Body of pancreas (tissue), 4 donors: ENCODE measurements at regions not wholly inside any gene's neighbourhood (a gene's known extent, or its start where the extent isn't known, plus 50 kb on each side); places are given as distances from the start of the nearest gene placed in this dataset.

ENCODE experiments used
- POLR2A ChIP-seq, 3 donors: fragments of 450-650 bp; IDR thresholded peaks; one replicate each; pipeline ENCODE4 v1.6.1; 2016; ENCODE audit warnings: antibody characterized with exemption in 3 of 3, mild to moderate bottlenecking in 2 of 3
- TF ChIP-seq, protein P1 (sequence below), 7 experiments: fragments of 450-650 bp in 4 of 7; fragments of 200-600 bp in 3 of 7; sonication (generic) in 3 of 7; IDR thresholded peaks; one replicate each; pipeline ENCODE4 v1.5.1; 2016 to 2019; ENCODE audit warnings: antibody characterized with exemption in 7 of 7

DNA sequence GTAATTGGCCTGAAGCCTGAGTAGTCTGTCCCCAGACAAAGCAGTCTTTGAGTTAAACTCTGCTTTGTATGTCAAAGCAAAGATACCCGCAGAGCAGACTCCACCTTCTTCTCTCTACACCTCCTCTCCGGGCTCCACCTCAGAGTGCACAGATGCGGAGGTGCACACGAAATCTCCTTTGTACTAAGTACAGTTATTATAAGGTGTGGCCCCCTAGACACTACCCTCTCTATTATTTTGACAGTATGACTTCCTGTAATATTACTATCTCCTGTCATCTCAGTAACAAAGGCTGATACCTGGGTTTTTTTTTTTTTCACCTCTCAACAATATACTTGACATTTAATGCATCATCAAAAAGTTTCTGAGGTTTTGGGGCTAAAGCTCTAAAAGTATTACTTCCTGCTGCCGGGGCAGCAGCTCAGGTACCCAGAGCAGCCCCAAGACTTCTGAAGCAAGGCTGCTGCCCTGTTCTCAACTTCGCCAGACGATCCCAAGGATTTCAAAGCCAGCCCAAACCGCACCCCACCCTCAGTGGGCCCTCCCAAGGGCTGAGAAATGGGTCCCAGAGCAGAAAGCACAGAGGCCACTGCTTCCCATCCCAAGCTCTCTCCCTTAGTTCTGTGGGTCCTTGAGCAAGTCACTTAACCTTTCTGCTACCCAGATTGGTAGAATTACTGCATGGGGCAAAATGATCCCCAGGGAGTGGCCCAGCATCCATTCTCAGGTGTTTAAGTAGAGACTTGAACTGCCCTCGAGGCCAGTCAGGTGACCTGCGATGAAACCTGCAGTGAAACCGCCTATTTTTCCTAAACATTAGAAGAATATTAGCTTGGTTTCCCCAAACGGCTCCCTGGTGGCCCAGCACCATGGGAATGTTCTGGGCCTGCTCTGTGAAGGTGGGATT is 180.6 kb downstream of the FOXO1 start:
- TF ChIP-seq, protein P1, sequence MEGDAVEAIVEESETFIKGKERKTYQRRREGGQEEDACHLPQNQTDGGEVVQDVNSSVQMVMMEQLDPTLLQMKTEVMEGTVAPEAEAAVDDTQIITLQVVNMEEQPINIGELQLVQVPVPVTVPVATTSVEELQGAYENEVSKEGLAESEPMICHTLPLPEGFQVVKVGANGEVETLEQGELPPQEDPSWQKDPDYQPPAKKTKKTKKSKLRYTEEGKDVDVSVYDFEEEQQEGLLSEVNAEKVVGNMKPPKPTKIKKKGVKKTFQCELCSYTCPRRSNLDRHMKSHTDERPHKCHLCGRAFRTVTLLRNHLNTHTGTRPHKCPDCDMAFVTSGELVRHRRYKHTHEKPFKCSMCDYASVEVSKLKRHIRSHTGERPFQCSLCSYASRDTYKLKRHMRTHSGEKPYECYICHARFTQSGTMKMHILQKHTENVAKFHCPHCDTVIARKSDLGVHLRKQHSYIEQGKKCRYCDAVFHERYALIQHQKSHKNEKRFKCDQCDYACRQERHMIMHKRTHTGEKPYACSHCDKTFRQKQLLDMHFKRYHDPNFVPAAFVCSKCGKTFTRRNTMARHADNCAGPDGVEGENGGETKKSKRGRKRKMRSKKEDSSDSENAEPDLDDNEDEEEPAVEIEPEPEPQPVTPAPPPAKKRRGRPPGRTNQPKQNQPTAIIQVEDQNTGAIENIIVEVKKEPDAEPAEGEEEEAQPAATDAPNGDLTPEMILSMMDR (IDR thresholded peaks at IDR 0.05): no peak
- no peak for TF ChIP-seq POLR2A (IDR thresholded peaks at IDR 0.05)
